ENCODE measurements at regions not wholly inside any gene's neighbourhood (a gene's known extent, or its start where the extent isn't known, plus 50 kb on each side); places are given as distances from the start of the nearest gene placed in this dataset.

DNA sequence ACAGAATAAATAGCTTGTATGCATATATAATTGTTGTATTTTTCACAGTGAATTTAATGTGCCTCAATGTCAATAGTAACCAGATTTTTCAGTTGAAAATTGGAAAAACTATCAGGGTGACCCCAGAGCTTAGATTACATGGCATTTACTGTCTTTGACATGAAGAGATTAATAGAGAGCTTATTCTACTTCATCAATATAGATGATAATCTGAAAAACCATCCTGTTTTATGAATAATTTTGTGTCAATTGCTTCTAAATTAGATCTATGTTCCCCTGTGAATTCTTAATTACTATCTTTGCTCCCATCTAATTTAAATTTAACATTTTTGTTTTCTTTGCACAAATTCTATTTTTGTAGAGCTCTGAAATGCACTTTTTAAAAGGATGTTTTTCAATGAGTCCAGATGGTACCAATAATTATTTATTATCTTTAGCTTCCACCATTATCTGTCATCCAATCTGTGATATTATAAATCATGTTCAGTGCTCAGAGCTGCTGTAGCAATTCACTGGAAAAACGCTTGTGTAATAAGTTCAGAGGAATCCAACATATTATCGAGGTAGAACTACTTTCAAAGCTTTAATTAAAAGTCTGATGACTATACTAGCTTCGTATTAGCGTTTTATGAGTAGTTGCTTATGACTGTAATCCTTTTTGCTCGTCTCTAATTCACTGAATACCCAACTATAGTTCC, 291.4 kb downstream of the JRKL start:
- TF ChIP-seq, protein P1, sequence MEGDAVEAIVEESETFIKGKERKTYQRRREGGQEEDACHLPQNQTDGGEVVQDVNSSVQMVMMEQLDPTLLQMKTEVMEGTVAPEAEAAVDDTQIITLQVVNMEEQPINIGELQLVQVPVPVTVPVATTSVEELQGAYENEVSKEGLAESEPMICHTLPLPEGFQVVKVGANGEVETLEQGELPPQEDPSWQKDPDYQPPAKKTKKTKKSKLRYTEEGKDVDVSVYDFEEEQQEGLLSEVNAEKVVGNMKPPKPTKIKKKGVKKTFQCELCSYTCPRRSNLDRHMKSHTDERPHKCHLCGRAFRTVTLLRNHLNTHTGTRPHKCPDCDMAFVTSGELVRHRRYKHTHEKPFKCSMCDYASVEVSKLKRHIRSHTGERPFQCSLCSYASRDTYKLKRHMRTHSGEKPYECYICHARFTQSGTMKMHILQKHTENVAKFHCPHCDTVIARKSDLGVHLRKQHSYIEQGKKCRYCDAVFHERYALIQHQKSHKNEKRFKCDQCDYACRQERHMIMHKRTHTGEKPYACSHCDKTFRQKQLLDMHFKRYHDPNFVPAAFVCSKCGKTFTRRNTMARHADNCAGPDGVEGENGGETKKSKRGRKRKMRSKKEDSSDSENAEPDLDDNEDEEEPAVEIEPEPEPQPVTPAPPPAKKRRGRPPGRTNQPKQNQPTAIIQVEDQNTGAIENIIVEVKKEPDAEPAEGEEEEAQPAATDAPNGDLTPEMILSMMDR (IDR thresholded peaks at IDR 0.05; ENCODE audit: low read depth, low read length) = no peak
- H3K9me3 ChIP-seq = no peaks in the 10 kb centered on the region
- H3K36me3 ChIP-seq = no peaks in the 10 kb centered on the region
- H3K4me3 ChIP-seq (ENCODE audit: low read depth, low read length) = no peak overlapping the region
- H3K4me1 ChIP-seq = peaks cover 12% of the 10 kb centered on the region; the same call in 1 of the 2 replicates
- H3K27me3 ChIP-seq = no peaks in the 10 kb centered on the region
- DNase-seq = no peak

DNA sequence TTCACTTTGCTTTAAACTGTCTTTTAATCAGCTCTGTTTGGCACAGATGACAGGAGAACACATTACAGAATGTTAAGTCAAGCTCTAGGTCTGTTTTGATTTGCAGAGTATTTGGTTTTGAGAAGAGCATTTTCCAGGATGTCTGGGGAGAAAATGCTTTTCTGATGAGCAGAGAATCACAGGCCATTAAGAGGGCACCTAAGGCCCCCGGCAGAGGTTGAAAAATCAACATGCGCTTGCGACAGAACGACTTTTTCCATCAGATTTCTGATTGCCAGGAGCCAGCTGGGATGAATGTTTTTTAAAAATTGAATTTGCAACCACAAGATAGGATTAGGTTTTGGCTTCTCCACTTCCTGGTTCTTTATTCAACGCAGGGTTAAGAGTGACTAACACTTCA, 304.5 kb downstream of the JRKL start:
- Histone ChIP-seq H3K4me3 (ENCODE audit: low read depth, low read length) (0 out of 2 replicates have a peak overlapping the region, but pooled peaks have one; percentile 15), H3K9me3 (no peaks in the 10 kb centered on the region), H3K4me1 (peaks cover 17% of the 10 kb centered on the region), H3K27me3 (no peaks in the 10 kb centered on the region), H3K36me3 (no peaks in the 10 kb centered on the region; the same call in 1 of the 2 replicates)
- DNase-seq = peak; percentile 72
- TF ChIP-seq, protein P1 (IDR thresholded peaks at IDR 0.05; ENCODE audit: low read depth, low read length) = no peak

DNA sequence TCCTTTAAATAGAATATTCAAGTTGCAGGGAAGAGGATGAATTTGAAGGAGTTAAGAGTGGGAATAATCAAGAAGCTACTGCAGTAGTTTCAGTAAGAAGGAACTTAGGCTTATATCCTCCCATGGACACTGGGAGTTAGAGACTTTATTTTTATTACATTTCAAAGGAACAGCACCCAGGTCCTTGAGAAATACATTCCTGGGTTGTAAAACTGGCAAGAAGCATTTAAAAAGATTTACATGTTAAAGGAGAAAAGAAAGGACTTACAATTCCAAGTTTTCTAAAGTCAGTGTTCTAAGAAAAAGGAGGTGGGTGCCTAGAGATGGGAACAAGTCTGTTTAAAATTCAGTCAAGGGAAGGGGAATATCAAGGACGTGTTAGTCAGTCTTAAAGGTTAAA, 306.9 kb downstream of the JRKL start:
- peaks cover 17% of the 10 kb centered on the region for H3K4me1 ChIP-seq
- no peak for DNase-seq
- no peak overlapping the region for H3K4me3 ChIP-seq (ENCODE audit: low read depth, low read length)
- H3K27me3 ChIP-seq = no peaks in the 10 kb centered on the region
- H3K9me3 ChIP-seq = no peaks in the 10 kb centered on the region
- no peaks in the 10 kb centered on the region; the same call in 1 of the 2 replicates for H3K36me3 ChIP-seq
- TF ChIP-seq, protein P1 (IDR thresholded peaks at IDR 0.05; ENCODE audit: low read depth, low read length) = no peak

DNA sequence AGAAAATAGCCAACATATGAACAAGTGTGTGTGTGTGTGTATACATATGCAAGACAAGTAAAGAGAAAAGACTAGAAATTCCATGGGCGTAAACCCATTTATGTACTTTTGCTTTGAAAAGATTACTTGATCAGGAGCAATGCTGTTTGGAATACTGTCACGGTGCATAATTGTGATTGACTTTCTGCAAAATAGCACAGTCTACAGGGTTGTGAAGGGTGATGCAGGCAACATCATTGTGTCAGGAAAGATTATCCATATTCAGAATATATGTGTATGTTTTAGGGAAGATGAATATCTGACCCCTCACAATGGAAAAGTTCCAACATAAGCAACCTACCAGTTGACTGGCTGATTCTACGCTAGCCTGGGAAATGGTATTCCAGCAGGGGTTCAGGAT, 307.7 kb downstream of the JRKL start:
- Histone ChIP-seq H3K36me3 (no peaks in the 10 kb centered on the region), H3K4me3 (ENCODE audit: low read depth, low read length) (no peak overlapping the region), H3K9me3 (no peaks in the 10 kb centered on the region), H3K4me1 (peaks cover 14% of the 10 kb centered on the region), H3K27me3 (no peaks in the 10 kb centered on the region)
- TF ChIP-seq, protein P1 (IDR thresholded peaks at IDR 0.05; ENCODE audit: low read depth, low read length) = no peak
- DNase-seq = no peak

DNA sequence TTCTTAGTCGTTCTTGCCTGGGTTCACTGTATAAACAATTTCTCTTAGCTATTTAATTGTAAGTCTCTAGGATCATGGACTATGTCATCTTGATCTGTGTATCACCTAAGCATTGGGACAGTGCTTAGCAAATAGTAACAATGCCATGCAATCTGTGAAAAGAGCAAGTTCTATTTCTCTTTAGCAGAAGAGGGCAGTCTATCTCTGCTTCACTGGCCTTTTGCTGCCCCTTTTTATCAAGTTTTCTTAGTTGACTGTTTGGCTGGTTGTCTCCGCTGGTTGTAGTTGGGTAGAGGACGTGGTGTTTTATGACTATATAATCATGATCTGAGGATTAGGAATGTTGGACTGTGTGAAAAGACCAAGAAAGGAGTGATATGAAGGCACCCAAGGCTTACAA, 315.0 kb downstream of the JRKL start:
- H3K4me1 ChIP-seq = peaks cover 8% of the 10 kb centered on the region
- no peak overlapping the region for H3K4me3 ChIP-seq (ENCODE audit: low read depth, low read length)
- no peaks in the 10 kb centered on the region for H3K36me3 ChIP-seq
- no peak for DNase-seq
- no peaks in the 10 kb centered on the region for H3K9me3 ChIP-seq
- TF ChIP-seq, protein P1 (IDR thresholded peaks at IDR 0.05; ENCODE audit: low read depth, low read length) = peak; percentile 12
- H3K27me3 ChIP-seq = no peaks in the 10 kb centered on the region

DNA sequence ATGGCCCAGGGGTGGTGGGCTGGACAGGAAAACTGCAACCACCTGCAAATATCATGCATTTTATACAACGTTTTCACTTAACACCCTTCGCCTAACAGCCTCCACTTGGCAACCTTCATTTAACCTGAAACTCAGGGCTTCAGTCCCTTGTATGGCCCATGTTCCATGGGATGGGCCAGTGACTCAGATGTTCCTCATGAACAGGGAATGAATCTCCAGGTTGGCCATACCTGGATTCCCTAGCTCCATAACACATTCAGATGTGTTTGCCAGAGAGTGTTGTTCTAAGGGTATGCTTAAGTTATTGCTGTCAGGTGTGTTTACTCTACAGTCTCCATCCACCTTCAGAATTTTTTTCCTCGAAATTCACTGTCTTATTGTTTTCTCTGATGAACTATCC, 316.9 kb downstream of the JRKL start:
- no peak for DNase-seq
- Histone ChIP-seq H3K9me3 (no peaks in the 10 kb centered on the region), H3K36me3 (no peaks in the 10 kb centered on the region), H3K4me1 (peaks cover 8% of the 10 kb centered on the region), H3K27me3 (no peaks in the 10 kb centered on the region), H3K4me3 (ENCODE audit: low read depth, low read length) (no peak overlapping the region)
- TF ChIP-seq, protein P1 (IDR thresholded peaks at IDR 0.05; ENCODE audit: low read depth, low read length) = no peak

Measured in BE2C (cell line).